IMR-90 (cell line): ENCODE measurements at regions not wholly inside any gene's neighbourhood (a gene's known extent, or its start where the extent isn't known, plus 50 kb on each side); places are given as distances from the start of the nearest gene placed in this dataset.

Experiments used
- ATAC-seq: fragments of 200-7000 bp; cut with Tn5 transposase; 2 replicates; pipeline ENCODE4 v1.9.1; 2020; ENCODE audit warnings: low read depth, mild to moderate bottlenecking, moderate library complexity
- BruUV-seq: library from RNA; stranded (reverse); fragments of 400-500 nt; replicated peaks from 2 replicates; lab custom pipeline; 2021; lab: Mats Ljungman, UMichigan
- CTCF ChIA-PET: fragments of 300-600 bp; formaldehyde crosslinking; extraction: SDS; loops from one replicate; lab custom pipeline; 2021; ENCODE audit warnings: antibody characterized with exemption; lab: Yijun Ruan, JAX
- POLR2A ChIA-PET: fragments of 300-600 bp; sonication (Branson Sonifier 250); formaldehyde crosslinking; loops from one replicate; lab custom pipeline; 2022; ENCODE audit warnings: antibody characterized with exemption; ENCODE audit not compliant: unreplicated experiment; lab: Charles Lee
- DNase-seq: peaks from one replicate; pipeline ENCODE4 v3.0.0; 2013
- H2AFZ ChIP-seq: replicated peaks from 2 replicates; pipeline ENCODE3; 2013; ENCODE audit warnings: low read length, mild to moderate bottlenecking; ENCODE audit not compliant: poor library complexity
- H2AK5ac ChIP-seq: 2 replicates; pipeline ENCODE4 v1.6.1; 2013; ENCODE audit warnings: low read depth, low read length, inconsistent platforms
- H2AK9ac ChIP-seq: replicated peaks from 2 replicates; pipeline ENCODE3; 2013; ENCODE audit warnings: mild to moderate bottlenecking, low read depth, low read length, moderate library complexity; ENCODE audit not compliant: poor library complexity
- H2BK120ac ChIP-seq: 2 replicates; pipeline ENCODE4 v1.6.1; 2013; ENCODE audit warnings: low read depth, low read length, inconsistent platforms
- H2BK15ac ChIP-seq: 3 replicates; pipeline ENCODE4 v1.6.1; 2013; ENCODE audit warnings: low read depth, low read length, inconsistent platforms
- H2BK20ac ChIP-seq: 2 replicates; pipeline ENCODE4 v1.6.1; 2013; ENCODE audit warnings: low read depth, mild to moderate bottlenecking, inconsistent platforms, low read length, moderate library complexity
- H2BK5ac ChIP-seq: 2 replicates; pipeline ENCODE4 v1.6.1; 2013; ENCODE audit warnings: mild to moderate bottlenecking, low read depth, low read length, inconsistent platforms; ENCODE audit not compliant: poor library complexity, severe bottlenecking
- H3K14ac ChIP-seq: replicated peaks from 2 replicates; pipeline ENCODE4 v1.6.1; 2013; ENCODE audit warnings: low read depth, low read length, inconsistent platforms
- H3K18ac ChIP-seq: 2 replicates; pipeline ENCODE4 v1.6.1; 2013; ENCODE audit warnings: low read depth, low read length, control low read depth
- H3K23ac ChIP-seq: 2 replicates; pipeline ENCODE4 v1.6.1; 2013; ENCODE audit warnings: low read depth, low read length, inconsistent platforms
- H3K27ac ChIP-seq: 2 replicates; pipeline ENCODE4 v1.5.1; 2013; ENCODE audit warnings: mild to moderate bottlenecking, control low read depth, low read length; ENCODE audit not compliant: insufficient read depth
- H3K27me3 ChIP-seq: 2 replicates; pipeline ENCODE4 v1.6.1; 2013; ENCODE audit warnings: low read length; ENCODE audit not compliant: control insufficient read depth, insufficient read depth
- H3K36me3 ChIP-seq: 2 replicates; pipeline ENCODE4 v1.6.1; 2013; ENCODE audit warnings: low read length, mixed read lengths; ENCODE audit not compliant: control insufficient read depth, insufficient read depth
- H3K4ac ChIP-seq: 2 replicates; pipeline ENCODE4 v1.6.1; 2013; ENCODE audit warnings: low read depth, low read length, inconsistent platforms
- H3K4me1 ChIP-seq: 2 replicates; pipeline ENCODE4 v1.6.1; 2013; ENCODE audit warnings: low read length, mixed read lengths; ENCODE audit not compliant: control insufficient read depth, insufficient read depth
- H3K4me2 ChIP-seq: 2 replicates; pipeline ENCODE4 v1.6.1; 2013; ENCODE audit warnings: low read depth, mild to moderate bottlenecking, control low read depth, low read length, moderate library complexity
- H3K4me3 ChIP-seq: 2 replicates; pipeline ENCODE4 v1.5.1; 2013; ENCODE audit warnings: low read depth, mild to moderate bottlenecking, control low read depth, low read length, moderate library complexity; ENCODE audit not compliant: insufficient read depth
- H3K56ac ChIP-seq: 2 replicates; pipeline ENCODE4 v1.6.1; 2013; ENCODE audit warnings: low read length, inconsistent platforms; ENCODE audit not compliant: insufficient read depth; ENCODE audit errors: extremely low read depth
- H3K79me1 ChIP-seq, 2 experiments: 2 replicates each; pipeline ENCODE4 v1.6.1; 2013; ENCODE audit warnings: low read length in 2 of 2, inconsistent platforms in 1 of 2, low read depth in 1 of 2
- H3K9ac ChIP-seq: 2 replicates; pipeline ENCODE4 v1.6.1; 2013; ENCODE audit warnings: low read depth, low read length, control low read depth
- H3K9me1 ChIP-seq: 2 replicates; pipeline ENCODE4 v1.6.1; 2013; ENCODE audit warnings: low read length, inconsistent platforms; ENCODE audit not compliant: insufficient read depth
- H3K9me3 ChIP-seq: 2 replicates; pipeline ENCODE4 v1.6.1; 2013; ENCODE audit warnings: low read length; ENCODE audit not compliant: control insufficient read depth, insufficient read depth
- H4K20me1 ChIP-seq: 2 replicates; pipeline ENCODE4 v1.6.1; 2013; ENCODE audit warnings: low read length, inconsistent platforms; ENCODE audit not compliant: insufficient read depth
- H4K5ac ChIP-seq: 2 replicates; pipeline ENCODE4 v1.6.1; 2013; ENCODE audit warnings: mild to moderate bottlenecking, low read depth, low read length, control low read depth
- H4K8ac ChIP-seq, 2 experiments: 2 replicates each; pipeline ENCODE4 v1.6.1; 2013; ENCODE audit warnings: low read depth in 2 of 2, low read length in 2 of 2, control low read depth in 1 of 2, inconsistent platforms in 1 of 2
- H4K91ac ChIP-seq: 2 replicates; pipeline ENCODE4 v1.6.1; 2013; ENCODE audit warnings: low read depth, low read length, inconsistent platforms; ENCODE audit not compliant: insufficient read depth
- BHLHE40 ChIP-seq: fragments of 150-350 bp; IDR thresholded peaks from 2 replicates; pipeline ENCODE4 v1.6.1; 2016; ENCODE audit warnings: mild to moderate bottlenecking, low read depth, low read length
- POLR2A ChIP-seq: IDR thresholded peaks from 2 replicates; pipeline ENCODE4 v1.6.1; 2012; ENCODE audit warnings: mild to moderate bottlenecking, low read depth, low read length
- RCOR1 ChIP-seq: IDR thresholded peaks from 2 replicates; pipeline ENCODE4 v1.6.1; 2012; ENCODE audit warnings: mild to moderate bottlenecking, low read length, improper control_type of control experiment; ENCODE audit not compliant: insufficient replicate concordance
- RFX5 ChIP-seq: IDR thresholded peaks from 2 replicates; pipeline ENCODE4 v1.8.0; 2012; ENCODE audit warnings: low read depth, mild to moderate bottlenecking, low read length, moderate library complexity
- WGBS, 2 experiments: methylation state at CpG; one replicate each; pipeline versions ENCODE4 v1.1.5 to v1.1.7; 2013; ENCODE audit warnings: missing lambda C conversion rate in 2 of 2; ENCODE audit not compliant: insufficient read length in 1 of 2; ENCODE audit errors: extremely low coverage in 2 of 2; 5-methylcytosine and 5-hydroxymethylcytosine counted together
- dilution Hi-C: fragments of 300-500 bp; cut with HindIII; formaldehyde crosslinking; loops from one replicate; pipeline ENCODE4 v1.14.3; 2018; ENCODE audit warnings: low sequenced_read_pairs; ENCODE audit not compliant: unreplicated experiment
- in situ Hi-C: fragments of 300-500 bp; cut with MboI; formaldehyde crosslinking; loops from 3 replicates; pipeline ENCODE4 v1.14.3; 2019; ENCODE audit warnings: low sequenced_read_pairs, inconsistent platforms, mixed read lengths
- intact Hi-C: fragments of 100-400 bp; cut with micrococcal nuclease; formaldehyde crosslinking; loops from 2 replicates; pipeline ENCODE4 v1.10.0; 2022

DNA sequence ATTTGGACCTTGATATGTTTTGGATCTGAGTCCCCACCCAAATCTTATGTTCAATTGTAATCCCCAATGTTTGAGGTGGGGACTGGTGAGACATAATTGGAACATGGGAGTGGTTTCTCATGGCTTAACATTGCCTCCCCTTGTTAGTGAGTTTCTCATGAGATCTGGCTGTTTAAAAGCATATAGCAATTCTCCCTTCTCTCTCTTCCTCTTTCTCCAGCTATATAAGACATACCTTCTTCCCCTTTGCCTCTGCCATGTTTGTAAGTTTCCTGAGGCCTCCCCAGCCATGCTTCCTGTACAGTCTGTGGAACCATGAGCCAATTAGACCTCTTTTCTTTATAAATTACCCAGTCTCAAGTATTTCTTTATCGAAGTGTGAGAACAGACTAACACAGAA is 692.4 kb downstream of the KCNT2 start:
- H2BK120ac ChIP-seq: no peak overlapping the region
- H3K27ac ChIP-seq: no peak overlapping the region
- no peaks in the 10 kb centered on the region for H4K20me1 ChIP-seq
- WGBS, 2 experiments: no CpG with 5 or more reads among the region's 1 CpG
- no peak overlapping the region for H2BK20ac ChIP-seq
- CTCF ChIA-PET: no interaction called here
- BruUV-seq: no TSS peak
- no peaks in the 10 kb centered on the region for H3K79me1 ChIP-seq
- H3K9me1 ChIP-seq: no peaks in the 10 kb centered on the region
- H3K9me3 ChIP-seq: 0 out of 2 replicates have a peak, but pooled peaks cover 2% of the 10 kb centered on the region
- no peak overlapping the region for H3K23ac ChIP-seq
- H4K8ac ChIP-seq: no peak overlapping the region
- H4K5ac ChIP-seq: no peak overlapping the region
- no peak overlapping the region for H3K9ac ChIP-seq
- dilution Hi-C loops: no loop called here
- H3K4me2 ChIP-seq: no peak overlapping the region
- no peak for DNase-seq
- H3K36me3 ChIP-seq: no peaks in the 10 kb centered on the region
- H3K4me3 ChIP-seq: no peak overlapping the region
- no peak overlapping the region for H2AK9ac ChIP-seq
- no peak overlapping the region for H3K14ac ChIP-seq
- no peak overlapping the region for H2BK15ac ChIP-seq
- H3K18ac ChIP-seq: no peak overlapping the region
- H3K4ac ChIP-seq: no peak overlapping the region
- intact Hi-C loops: no loop called here
- no peak overlapping the region for H4K91ac ChIP-seq
- no peaks in the 10 kb centered on the region for H3K27me3 ChIP-seq
- in situ Hi-C loops: no loop called here
- H3K4me1 ChIP-seq: no peaks in the 10 kb centered on the region
- no peak overlapping the region for H2AK5ac ChIP-seq
- no peak overlapping the region for H2AFZ ChIP-seq
- TF ChIP-seq RCOR1: no peak
- TF ChIP-seq RFX5: no peak
- no peak for TF ChIP-seq POLR2A
- TF ChIP-seq BHLHE40: no peak
- H3K56ac ChIP-seq: no peak overlapping the region
- POLR2A ChIA-PET: no interaction called here
- ATAC-seq: no peak
- no peak overlapping the region for H2BK5ac ChIP-seq
